ENCODE measurements at regions not wholly inside any gene's neighbourhood (a gene's known extent, or its start where the extent isn't known, plus 50 kb on each side); places are given as distances from the start of the nearest gene placed in this dataset.

- no peaks in the 10 kb centered on the region for H3K27me3 Mint-ChIP-seq (ENCODE audit: insufficient read depth, low read depth, poor library complexity)
- Histone ChIP-seq H3K4me2 (no peak overlapping the region), H3K4me3 (no peak overlapping the region), H3K79me2 (replicated peaks; ENCODE audit: insufficient read depth) (no peaks in the 10 kb centered on the region), H3K36me3 (ENCODE audit: insufficient read depth) (no peaks in the 10 kb centered on the region), H3K27ac (ENCODE audit: low read depth) (no peak overlapping the region), H3K9me2 (ENCODE audit: insufficient read depth) (peaks cover 3% of the 10 kb centered on the region; the same call in 1 of the 2 replicates), H3K4me1 (ENCODE audit: insufficient read depth) (no peaks in the 10 kb centered on the region), H3F3A (replicated peaks; ENCODE audit: low read depth) (no peaks in the 10 kb centered on the region), H4K20me1 (replicated peaks; ENCODE audit: insufficient read depth) (no peaks in the 10 kb centered on the region), H3K27me3 (ENCODE audit: insufficient read depth) (no peaks in the 10 kb centered on the region), H2AFZ (peak overlapping the region; percentile 20; the same call in 1 of the 2 replicates)
- H3K4me3 Mint-ChIP-seq: no peak overlapping the region
- TF ChIP-seq ETS1 (IDR thresholded peaks at IDR 0.05) (no peak), REST (IDR thresholded peaks at IDR 0.05; ENCODE audit: unreplicated experiment) (no peak), CREB1 (CRISPR knock-in tag; IDR thresholded peaks at IDR 0.05; ENCODE audit: low read depth) (no peak), ZNF114 (CRISPR knock-in tag; IDR thresholded peaks at IDR 0.05) (no peak), ZNF462 (CRISPR knock-in tag; IDR thresholded peaks at IDR 0.05) (no peak), EZH2phosphoT487 (IDR thresholded peaks at IDR 0.05; ENCODE audit: unreplicated experiment) (no peak), CTCF (conservative IDR thresholded peaks at IDR 0.05; ENCODE audit: low read depth in 2 of 2) (no peak), POLR2AphosphoS5 (IDR thresholded peaks at IDR 0.05; ENCODE audit: low read depth) (no peak), JUNB (IDR thresholded peaks at IDR 0.05; ENCODE audit: unreplicated experiment) (no peak), NANOG (IDR thresholded peaks at IDR 0.05; ENCODE audit: borderline replicate concordance) (no peak), ZNF331 (CRISPR knock-in tag; IDR thresholded peaks at IDR 0.05; ENCODE audit: low read depth) (no peak), STAT1 (IDR thresholded peaks at IDR 0.05; ENCODE audit: unreplicated experiment) (no peak), EZH2 (IDR thresholded peaks at IDR 0.05; ENCODE audit: low read depth, unreplicated experiment) (no peak)
- no peak overlapping the region for H3K27ac Mint-ChIP-seq
- peaks cover 4% of the 10 kb centered on the region; the same call in 2 of the 3 replicates for H3K4me1 Mint-ChIP-seq
- H3K36me3 Mint-ChIP-seq (ENCODE audit: low read depth): no peaks in the 10 kb centered on the region
- no peak for ATAC-seq
- no peaks in the 10 kb centered on the region for H3K9me3 Mint-ChIP-seq
- DNase-seq (ENCODE audit: low spot score): no peak
Measured at GRCh38 chr17:70375813-70376770, 206.8 kb downstream of the KCNJ2 start.

Data from GM23338 (cell line).